GM18951 (cell line): ENCODE measurements at regions not wholly inside any gene's neighbourhood (a gene's known extent, or its start where the extent isn't known, plus 50 kb on each side); places are given as distances from the start of the nearest gene placed in this dataset.

ENCODE experiments used
- POLR2A ChIP-seq: IDR thresholded peaks from 4 replicates; pipeline ENCODE4 v1.6.1; 2011; ENCODE audit warnings: mild to moderate bottlenecking; ENCODE audit not compliant: insufficient read length, insufficient read depth; ENCODE audit errors: extremely low read depth
- in situ Hi-C: fragments of 300-500 bp; cut with MboI; formaldehyde crosslinking; loops from one replicate; pipeline ENCODE4 v1.12.0; 2022; ENCODE audit warnings: low sequenced_read_pairs, mixed read lengths, inconsistent platforms; ENCODE audit not compliant: unreplicated experiment

DNA sequence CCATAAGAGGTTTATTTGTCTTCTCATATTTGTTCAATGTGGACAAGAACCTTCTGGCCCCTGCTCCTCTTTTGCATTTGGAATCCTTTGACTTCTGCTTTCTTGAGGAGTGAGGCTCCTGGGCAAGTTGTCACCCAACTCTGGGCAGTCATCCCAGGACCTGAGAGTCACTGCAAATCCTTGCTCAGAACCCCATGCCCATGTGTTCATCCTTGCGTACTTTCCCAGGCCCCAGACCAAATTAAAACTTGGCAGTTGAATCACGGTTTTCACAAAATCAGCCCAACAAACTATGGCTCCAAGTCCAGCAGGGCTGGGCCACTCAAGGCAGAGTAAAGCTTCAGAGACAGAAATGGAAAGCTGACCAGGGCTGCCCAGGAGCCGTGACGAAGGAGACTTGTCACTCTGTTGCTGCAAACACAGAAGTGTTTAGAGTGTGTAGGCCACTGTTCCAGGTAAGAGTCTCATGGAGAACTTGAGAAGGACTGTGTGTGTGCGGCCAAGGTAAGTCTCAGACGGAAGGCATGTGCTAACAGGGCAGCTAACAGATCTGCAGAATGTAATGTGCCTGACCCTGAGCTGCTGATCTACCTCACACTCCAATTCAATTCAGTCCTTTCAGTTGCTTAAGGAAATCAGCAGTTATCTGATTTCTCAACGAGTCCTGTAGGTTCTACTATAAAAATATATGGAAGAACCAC lies 549.4 kb upstream of the HS6ST1 start:
- in situ Hi-C loops = no loop called here
- no peak for TF ChIP-seq POLR2A

DNA sequence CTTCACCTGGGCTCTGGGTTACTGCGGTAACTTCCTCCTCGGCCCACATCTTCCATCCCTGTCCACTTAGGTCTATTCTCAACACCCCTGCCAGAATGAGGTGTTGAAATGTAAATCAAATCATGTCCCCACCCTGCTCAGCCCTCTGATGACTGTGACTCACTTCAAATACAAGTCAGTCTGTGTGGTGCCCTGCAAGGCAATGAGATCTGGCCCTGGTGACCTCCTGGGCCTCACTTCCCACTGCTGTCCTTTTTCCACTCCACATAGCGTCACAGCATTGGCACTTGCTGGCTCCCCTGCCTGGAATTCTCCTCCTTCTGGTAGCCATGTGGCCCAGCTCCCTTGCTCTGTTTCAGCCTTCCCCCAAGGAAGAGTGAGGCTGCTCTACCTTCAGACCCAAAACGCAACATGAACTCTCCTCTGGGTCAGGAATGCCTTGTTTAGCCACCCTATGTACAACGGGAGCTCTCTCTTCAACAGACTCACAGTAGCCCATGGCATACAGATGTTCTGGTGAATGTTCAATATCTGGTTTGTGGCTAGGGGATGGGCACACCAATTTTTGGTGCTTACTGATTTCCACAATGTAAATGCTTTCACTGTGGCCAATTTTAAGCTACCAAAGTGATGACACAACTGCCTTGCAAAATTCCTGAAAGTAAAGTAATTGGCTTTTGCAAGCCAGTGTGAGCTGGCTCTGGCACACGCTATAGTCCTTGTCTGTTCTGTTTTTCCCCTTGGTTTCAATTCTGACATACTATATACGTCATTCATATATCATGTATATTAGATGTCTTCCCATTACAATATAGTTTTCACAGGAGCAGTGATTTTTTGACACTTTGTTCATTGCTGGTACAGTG lies 550.3 kb upstream of the HS6ST1 start:
- TF ChIP-seq POLR2A = no peak
- in situ Hi-C loops = no loop called here

DNA sequence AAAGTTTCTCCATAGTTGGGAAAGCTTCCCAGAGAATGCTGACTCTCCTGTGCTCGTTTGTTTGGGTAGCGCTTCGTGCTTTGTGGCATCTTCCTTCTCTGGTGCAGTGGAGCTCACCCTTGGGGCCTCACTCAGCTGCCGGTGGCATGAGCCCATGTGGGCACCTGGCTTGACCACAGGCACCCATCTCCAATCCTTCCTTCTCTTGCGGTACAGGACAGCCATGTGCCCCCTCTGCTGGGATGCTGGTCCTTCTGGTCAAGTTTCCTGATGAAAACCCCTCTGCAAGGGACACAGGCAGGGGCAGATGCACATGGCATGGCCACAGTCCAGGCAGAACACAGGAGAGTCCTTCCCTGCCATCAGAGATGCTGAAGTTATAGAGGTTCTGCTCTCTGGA lies 555.9 kb upstream of the HS6ST1 start:
- in situ Hi-C loops = no loop called here
- TF ChIP-seq POLR2A = no peak

DNA sequence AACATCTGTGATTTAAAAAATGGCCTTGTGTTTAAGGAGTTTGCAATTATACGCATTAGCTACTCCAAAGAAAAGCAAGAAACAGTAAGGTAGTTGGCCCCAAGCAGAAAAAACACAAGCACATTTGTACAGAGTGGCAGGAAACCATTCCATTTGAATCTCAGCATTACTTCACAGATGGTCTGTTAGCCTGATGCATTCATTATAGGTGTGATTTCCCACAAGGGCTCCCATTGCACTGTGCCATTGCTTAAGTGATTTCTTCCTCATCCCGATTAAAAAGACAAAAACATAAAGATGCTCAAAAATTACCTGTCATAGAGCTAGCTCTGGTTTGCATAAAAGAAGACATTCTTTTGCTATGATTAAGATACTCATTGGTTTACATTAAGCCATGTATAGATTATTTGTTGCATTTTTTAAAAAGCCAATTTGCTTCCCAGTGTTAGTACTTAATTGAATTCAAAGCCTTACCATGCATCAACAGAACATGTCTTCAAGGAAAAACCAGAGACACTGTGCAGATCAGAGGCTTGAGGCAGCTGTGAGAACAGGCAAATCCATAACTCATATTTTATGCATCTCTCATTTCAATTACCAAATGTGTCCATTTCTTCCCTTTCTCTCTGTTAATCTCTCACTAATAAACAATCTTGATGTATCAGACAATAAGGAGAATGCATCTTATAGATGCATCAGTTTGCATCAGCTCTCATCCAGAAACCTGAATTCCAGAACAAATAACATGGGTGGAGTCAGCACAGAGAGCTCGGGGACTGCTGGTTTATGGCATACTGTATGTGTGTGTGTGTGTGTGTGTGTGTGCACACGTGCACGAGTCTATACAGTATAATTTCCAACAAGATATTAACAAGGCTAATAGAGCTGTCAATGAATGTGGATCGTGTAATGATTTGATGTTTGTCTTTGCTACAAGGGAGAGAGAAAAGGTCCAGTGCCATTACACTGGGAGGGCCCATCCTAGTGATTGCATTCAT lies 558.6 kb upstream of the HS6ST1 start:
- no peak for TF ChIP-seq POLR2A
- in situ Hi-C loops = no loop called here

DNA sequence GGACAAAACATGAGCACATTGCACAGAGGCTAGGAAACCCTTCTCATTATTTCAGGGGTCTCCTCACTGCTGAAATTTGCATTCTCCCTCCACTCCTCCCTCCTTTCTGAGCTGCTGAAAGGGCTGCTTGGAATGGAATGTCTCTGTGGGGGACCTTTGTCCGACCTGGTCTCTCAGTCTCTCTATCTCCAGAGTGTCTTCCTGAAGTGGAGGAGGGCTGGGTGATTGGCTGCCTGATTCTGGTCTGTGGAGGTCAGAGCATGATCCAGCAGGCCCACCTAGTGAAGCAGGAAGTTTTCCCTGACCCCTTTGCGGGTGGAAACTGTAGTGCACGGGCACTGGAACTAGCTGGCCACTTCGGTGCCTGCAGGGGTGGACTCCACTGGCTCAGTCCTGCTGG lies 560.5 kb upstream of the HS6ST1 start:
- TF ChIP-seq POLR2A = no peak
- in situ Hi-C loops = no loop called here

DNA sequence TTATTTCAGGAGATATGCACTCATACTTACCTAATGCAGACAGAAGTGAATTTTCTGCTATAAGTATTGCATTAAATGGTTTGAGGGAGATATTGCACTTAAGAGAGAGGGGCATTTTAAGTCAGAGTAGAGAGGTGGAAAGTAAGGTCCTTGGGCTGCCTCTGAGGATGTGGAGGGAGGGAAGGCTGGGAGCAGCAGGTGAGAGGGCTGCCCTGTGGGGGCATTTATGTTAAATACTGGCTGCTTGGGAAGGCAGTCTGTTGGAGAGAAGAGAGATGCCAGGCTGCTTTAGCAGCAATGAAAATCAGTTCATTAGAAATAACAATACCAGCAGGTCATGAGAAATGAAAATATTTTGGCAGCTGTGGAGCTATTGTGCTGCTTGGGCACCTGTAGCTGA lies 576.2 kb upstream of the HS6ST1 start:
- TF ChIP-seq POLR2A = no peak
- in situ Hi-C loops = no loop called here

DNA sequence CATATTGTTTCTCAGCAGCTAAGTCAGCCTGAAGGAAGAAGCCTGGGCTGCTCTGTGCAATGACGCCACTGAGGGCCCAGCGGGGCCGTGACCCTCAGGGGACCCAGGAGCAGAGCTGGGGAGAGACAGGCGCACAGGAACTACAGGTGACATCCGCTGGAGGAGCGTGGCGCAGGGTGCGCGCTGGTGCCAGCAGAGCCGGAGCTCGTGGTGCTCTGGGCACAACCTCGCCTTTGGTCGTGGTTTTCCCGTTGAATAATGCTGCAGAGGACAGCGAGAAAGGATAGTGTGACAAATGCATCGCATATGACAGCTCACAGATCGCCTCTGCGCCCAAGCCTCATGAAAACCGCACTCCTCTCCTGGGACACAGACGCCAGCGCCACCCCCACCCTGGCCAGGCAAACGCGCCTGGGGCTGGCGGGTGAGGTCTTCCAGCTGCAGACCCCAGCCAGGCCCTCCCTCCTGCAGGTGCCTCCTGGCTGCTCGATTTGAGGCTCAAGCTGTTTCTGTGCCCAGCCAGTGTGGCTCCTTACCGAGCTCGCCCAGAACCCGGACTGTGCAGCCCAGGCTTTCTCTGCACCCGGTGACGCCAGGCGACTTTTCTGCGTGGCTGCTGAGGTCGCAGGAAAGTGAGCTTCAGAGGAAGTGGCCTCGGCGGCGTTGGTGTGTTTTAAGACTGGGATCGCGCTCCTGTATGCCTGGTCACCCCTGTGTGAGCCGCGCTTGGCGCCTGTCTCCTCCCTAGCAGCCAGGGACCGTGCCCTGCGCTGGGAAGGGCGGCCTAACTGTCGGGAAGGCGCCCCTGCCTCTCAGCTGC lies 583.1 kb upstream of the HS6ST1 start:
- in situ Hi-C loops = no loop called here
- no peak for TF ChIP-seq POLR2A

DNA sequence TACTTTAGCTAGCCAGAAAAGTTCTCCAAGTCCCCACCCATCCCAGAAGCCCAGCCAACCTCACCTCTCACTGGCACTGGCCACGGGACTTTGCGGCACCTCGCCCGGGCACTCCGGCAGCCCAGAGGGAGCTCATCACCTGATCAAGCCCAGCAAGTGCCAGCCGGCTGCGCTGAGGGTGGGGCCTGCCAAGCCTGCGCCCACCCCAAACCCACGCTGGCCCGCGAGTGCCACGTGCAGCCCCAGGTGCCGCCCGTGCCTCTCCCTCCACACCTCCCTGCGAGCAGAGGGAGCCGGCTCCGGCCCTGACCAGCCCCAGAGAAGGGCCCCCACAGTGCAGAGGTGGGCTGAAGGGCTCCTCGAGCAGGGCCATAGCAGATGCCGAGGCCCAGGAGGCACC lies 585.0 kb upstream of the HS6ST1 start:
- in situ Hi-C loops = no loop called here
- no peak for TF ChIP-seq POLR2A

DNA sequence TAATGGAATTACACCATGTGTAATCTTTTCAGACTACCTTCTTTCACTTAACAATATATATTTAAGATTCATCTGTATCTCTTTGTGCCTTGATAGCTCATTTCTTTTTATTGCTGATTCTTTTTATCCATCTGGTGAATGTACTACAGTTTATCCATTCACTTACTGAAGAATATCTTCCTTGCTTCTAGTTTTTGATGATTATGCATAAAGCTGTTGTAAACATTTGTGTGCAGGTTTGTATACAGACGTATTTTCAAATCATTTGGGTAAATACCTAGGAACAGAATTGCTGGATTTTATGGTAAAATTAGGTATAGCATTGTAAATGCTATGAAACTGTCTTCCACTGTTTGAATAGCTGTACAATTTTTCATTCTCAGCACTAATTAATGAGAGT lies 592.6 kb upstream of the HS6ST1 start:
- TF ChIP-seq POLR2A = no peak
- in situ Hi-C loops = no loop called here

DNA sequence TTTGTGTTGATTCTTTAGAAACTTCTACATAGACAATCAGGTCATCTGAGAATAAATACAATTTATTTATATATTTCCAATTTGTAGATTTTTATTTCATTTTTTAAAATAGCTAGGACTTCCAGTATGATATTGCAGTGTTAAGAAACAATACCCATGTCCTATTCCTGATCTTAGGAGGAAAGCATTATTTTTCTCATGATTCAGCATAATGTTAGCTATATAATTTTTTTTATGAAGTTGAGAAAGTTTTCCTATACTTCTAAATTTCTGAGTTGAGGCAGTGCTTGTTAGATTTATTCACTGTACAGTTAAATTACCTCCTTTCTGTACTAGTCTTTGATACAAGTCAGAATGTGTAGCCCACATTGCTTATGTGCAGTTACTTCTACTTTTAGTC lies 595.7 kb upstream of the HS6ST1 start:
- in situ Hi-C loops = no loop called here

DNA sequence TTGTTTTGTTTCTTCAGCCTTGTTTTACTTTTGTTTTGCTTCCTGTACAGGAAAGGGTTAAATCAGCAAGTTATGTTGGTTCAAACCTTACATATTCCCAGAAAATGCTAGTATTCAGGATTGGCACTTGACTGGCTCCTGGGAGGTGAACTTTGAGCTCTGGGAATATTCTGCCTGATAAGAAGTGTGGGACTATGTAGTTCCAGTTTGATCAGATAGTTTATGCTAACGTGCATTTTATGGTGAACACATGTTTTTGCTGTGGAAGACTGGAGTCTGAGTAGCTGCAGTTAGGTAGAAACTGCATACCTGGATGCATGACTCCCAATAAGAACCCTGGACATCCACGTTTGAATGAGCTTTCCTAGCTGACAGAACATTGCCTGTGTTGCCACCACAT lies 603.1 kb upstream of the HS6ST1 start:
- in situ Hi-C loops = no loop called here
- no peak for TF ChIP-seq POLR2A

More for the DNA sequence above, 595.7 kb upstream of the HS6ST1 start:
- no peak for TF ChIP-seq POLR2A

DNA sequence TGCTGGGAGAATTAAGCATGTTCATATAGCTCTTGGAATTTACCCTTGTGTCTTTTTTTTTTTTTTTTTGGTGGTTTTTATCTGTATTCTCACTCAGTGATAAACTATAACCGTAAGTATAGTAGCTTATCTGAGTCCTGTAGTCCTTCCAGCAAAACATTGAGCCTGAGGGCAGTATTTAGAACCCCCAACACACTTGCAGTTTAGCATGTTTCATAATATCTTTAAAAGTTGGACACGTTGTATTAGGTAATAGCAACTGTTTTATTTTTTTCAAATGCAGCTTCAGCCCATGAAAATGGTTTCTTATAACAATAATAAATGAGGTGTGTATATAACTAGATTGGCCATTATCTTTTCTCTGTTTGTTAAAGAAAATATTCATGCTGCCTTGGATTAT lies 603.5 kb upstream of the HS6ST1 start:
- no peak for TF ChIP-seq POLR2A
- in situ Hi-C loops = no loop called here
